CD4-positive, alpha-beta T cell (primary cell): ENCODE measurements at regions not wholly inside any gene's neighbourhood (a gene's known extent, or its start where the extent isn't known, plus 50 kb on each side); places are given as distances from the start of the nearest gene placed in this dataset.

ENCODE experiments used
- ATAC-seq: fragments of 200-7000 bp; cut with Tn5 transposase; one replicate; pipeline ENCODE4 v1.10.0; 2022; ENCODE audit warnings: mild to moderate bottlenecking; ENCODE audit not compliant: poor library complexity
- CTCF ChIA-PET: fragments of 350-600 bp; sonication (Branson Sonifier 250); formaldehyde crosslinking; loops from one replicate; lab custom pipeline; 2021; ENCODE audit warnings: antibody characterized with exemption, inconsistent platforms; lab: Charles Lee
- POLR2A ChIA-PET: fragments of 350-600 bp; sonication (Branson Sonifier 250); formaldehyde crosslinking; loops from one replicate; lab custom pipeline; 2021; ENCODE audit warnings: antibody characterized with exemption, inconsistent platforms; lab: Charles Lee
- DNase-seq, 14 experiments: peaks; one replicate each; pipeline ENCODE4 v3.0.0-alpha.2; 2013 to 2020; ENCODE audit warnings: mixed read lengths in 2 of 14
- H3K27ac ChIP-seq, 2 donors: one replicate each; pipeline versions ENCODE4 v1.5.1 to v1.7.0; 2013; ENCODE audit warnings: low read length in 2 of 2, low read depth in 1 of 2, mild to moderate bottlenecking in 1 of 2
- H3K27me3 ChIP-seq, 2 experiments: 1 replicate in 1 of 2; 2 replicates in 1 of 2; pipeline versions ENCODE4 v1.6.1 to v1.7.0; 2013; ENCODE audit warnings: low read length in 2 of 2, control low read depth in 1 of 2, mild to moderate bottlenecking in 1 of 2, moderate library complexity in 1 of 2; ENCODE audit not compliant: insufficient read depth in 2 of 2, control insufficient read depth in 1 of 2
- H3K36me3 ChIP-seq: one replicate; pipeline ENCODE4 v1.6.1; 2013; ENCODE audit warnings: low read length, control low read depth; ENCODE audit not compliant: insufficient read depth
- H3K4me1 ChIP-seq: one replicate; pipeline ENCODE4 v1.6.1; 2013; ENCODE audit warnings: low read length, control low read depth; ENCODE audit not compliant: insufficient read depth
- H3K4me3 ChIP-seq: one replicate; pipeline ENCODE4 v1.5.1; 2013; ENCODE audit warnings: mild to moderate bottlenecking, low read length, moderate library complexity
- H3K9me3 ChIP-seq, 2 experiments: 1 replicate in 1 of 2; 2 replicates in 1 of 2; pipeline versions ENCODE4 v1.6.1 to v1.7.0; 2013; ENCODE audit warnings: low read length in 2 of 2, mild to moderate bottlenecking in 2 of 2, control low read depth in 1 of 2, moderate library complexity in 1 of 2; ENCODE audit not compliant: control insufficient read depth in 1 of 2, insufficient read depth in 1 of 2
- H3K27ac Mint-ChIP-seq: one replicate; pipeline ENCODE4 v1.8.0; 2020; ENCODE audit warnings: mixed read lengths
- H3K27me3 Mint-ChIP-seq: one replicate; pipeline ENCODE4 v1.8.0; 2021; ENCODE audit warnings: mixed read lengths
- H3K36me3 Mint-ChIP-seq: one replicate; pipeline ENCODE4 v1.8.0; 2021; ENCODE audit warnings: low read depth, mixed read lengths
- H3K4me1 Mint-ChIP-seq: one replicate; pipeline ENCODE4 v1.8.0; 2021; ENCODE audit warnings: low read depth, mixed read lengths
- H3K4me3 Mint-ChIP-seq: one replicate; pipeline ENCODE4 v1.8.0; 2020; ENCODE audit warnings: mild to moderate bottlenecking, mixed read lengths
- H3K9me3 Mint-ChIP-seq: one replicate; pipeline ENCODE4 v1.8.0; 2020; ENCODE audit warnings: mixed read lengths
- CTCF ChIP-seq: fragments of 200-600 bp; IDR thresholded peaks from one replicate; pipeline ENCODE4 v1.8.0; 2022; ENCODE audit warnings: antibody characterized with exemption, mild to moderate bottlenecking
- intact Hi-C, 2 experiments: fragments of 100-400 bp; cut with DNase I in 1 of 2; cut with micrococcal nuclease in 1 of 2; formaldehyde crosslinking; loops; one replicate each; pipeline versions ENCODE4 v1.15.1 to v1.9.0; 2023 to 2025; cut with DNase I, micrococcal nuclease

DNA sequence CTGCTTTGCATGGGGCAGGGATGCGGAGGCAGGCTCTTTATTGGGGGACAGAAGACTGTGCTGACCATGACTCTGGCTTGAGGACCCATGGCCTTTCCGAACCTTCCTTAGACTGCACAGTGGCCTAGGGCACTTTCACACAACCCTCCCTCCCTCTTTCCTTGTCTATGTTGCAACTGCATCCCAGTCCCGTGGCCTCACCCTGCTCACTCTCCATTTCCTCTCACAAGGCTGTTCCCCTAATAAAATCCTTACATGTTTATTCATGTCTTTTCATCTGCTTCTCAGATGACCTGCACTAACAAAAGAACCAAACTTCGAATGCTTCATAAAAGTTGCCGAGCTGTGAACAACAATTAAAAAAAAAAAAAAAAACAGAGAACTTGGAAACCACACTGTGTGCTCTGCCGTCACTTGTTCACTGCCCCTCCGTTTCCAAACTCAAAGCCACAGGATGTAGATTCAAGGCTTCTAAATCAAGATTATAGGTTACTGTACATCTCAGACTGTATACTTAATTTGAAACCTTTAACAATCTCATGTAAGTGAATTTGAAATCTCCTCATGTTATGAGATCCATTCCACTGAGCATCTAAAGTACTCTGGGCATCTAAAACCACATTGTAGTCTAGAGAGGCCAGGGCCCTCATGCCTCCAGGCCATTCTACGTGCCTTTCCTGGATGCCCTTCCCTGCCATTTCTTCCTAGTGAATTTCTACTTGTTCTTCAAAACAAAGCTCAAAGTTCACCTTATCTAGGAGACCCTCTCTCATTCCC is 265.9 kb downstream of the SNX13 start:
- TF ChIP-seq CTCF = no peak
- Histone ChIP-seq H3K27me3 (no peaks in the 10 kb centered on the region), H3K9me3 (no peaks in the 10 kb centered on the region), H3K36me3 (no peaks in the 10 kb centered on the region), H3K4me1 (no peaks in the 10 kb centered on the region), H3K27ac (no peak overlapping the region), H3K4me3 (no peak overlapping the region)
- Mint-ChIP-seq H3K27ac (no peak overlapping the region), H3K27me3 (no peaks in the 10 kb centered on the region), H3K36me3 (no peaks in the 10 kb centered on the region), H3K9me3 (no peaks in the 10 kb centered on the region), H3K4me3 (no peak overlapping the region), H3K4me1 (no peaks in the 10 kb centered on the region)
- intact Hi-C loops = no loop called here
- CTCF ChIA-PET = no interaction called here
- POLR2A ChIA-PET = no interaction called here
- DNase-seq = no peak
- no peak for ATAC-seq

GRCh38 chr7:17674943-17675608 is 265.2 kb downstream of the SNX13 start:
- Mint-ChIP-seq H3K27me3 (no peaks in the 10 kb centered on the region), H3K9me3 (no peaks in the 10 kb centered on the region), H3K4me3 (no peak overlapping the region), H3K27ac (no peak overlapping the region), H3K36me3 (no peaks in the 10 kb centered on the region), H3K4me1 (no peaks in the 10 kb centered on the region)
- DNase-seq (no peak), ATAC-seq (no peak)
- ChIA-PET CTCF (no interaction called here), POLR2A (no interaction called here)
- Histone ChIP-seq H3K9me3 (no peaks in the 10 kb centered on the region), H3K27ac (no peak overlapping the region), H3K36me3 (no peaks in the 10 kb centered on the region), H3K4me3 (no peak overlapping the region), H3K27me3 (no peaks in the 10 kb centered on the region), H3K4me1 (no peaks in the 10 kb centered on the region)
- TF ChIP-seq CTCF = no peak
- intact Hi-C loops = loop anchor here in 1 of 2 experiments (5.0 kb wide), 1 partner anchor 987 kb away; no protein-coding TSS in a partner anchor

DNA sequence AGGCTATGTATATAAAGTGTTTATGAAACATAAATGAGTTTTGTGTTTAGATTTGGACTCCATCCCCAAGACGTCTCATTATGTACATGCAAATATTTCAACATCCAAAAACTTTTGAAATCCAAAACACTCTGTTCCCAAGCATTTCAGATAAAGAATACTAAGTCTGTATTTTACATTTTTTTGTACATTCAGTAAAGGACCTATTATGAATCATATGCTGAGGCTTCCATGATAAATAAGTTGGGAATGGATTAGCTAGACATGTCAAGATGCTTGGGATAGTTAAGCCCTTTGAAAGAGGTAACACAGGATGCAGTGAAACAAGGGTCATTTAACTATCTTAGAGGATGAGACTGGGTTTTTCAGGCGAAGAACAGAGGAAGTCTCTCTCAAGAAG is 262.9 kb downstream of the SNX13 start:
- CTCF ChIA-PET = no interaction called here
- intact Hi-C loops = loop anchor here in 1 of 2 experiments (5.0 kb wide), 1 partner anchor 985 kb away; no protein-coding TSS in a partner anchor

More for the DNA sequence above, 262.9 kb downstream of the SNX13 start:
- H3K9me3 ChIP-seq = no peaks in the 10 kb centered on the region
- no peaks in the 10 kb centered on the region for H3K4me1 Mint-ChIP-seq
- no peaks in the 10 kb centered on the region for H3K36me3 Mint-ChIP-seq
- no peak overlapping the region for H3K27ac Mint-ChIP-seq
- no peak for ATAC-seq
- H3K4me3 ChIP-seq = no peak overlapping the region
- H3K27me3 Mint-ChIP-seq = no peaks in the 10 kb centered on the region
- no peaks in the 10 kb centered on the region for H3K9me3 Mint-ChIP-seq
- TF ChIP-seq CTCF = no peak
- no peaks in the 10 kb centered on the region for H3K4me1 ChIP-seq
- H3K4me3 Mint-ChIP-seq = no peak overlapping the region
- no peaks in the 10 kb centered on the region for H3K27me3 ChIP-seq
- DNase-seq = no peak
- H3K36me3 ChIP-seq = no peaks in the 10 kb centered on the region
- POLR2A ChIA-PET = no interaction called here
- no peak overlapping the region for H3K27ac ChIP-seq
